ENCODE measurements at regions not wholly inside any gene's neighbourhood (a gene's known extent, or its start where the extent isn't known, plus 50 kb on each side); places are given as distances from the start of the nearest gene placed in this dataset.
"Not testable (repeated sequence)": the region's sequence is repeated elsewhere in the genome, so short reads cannot be mapped to it uniquely, and the experiment has no call there.

DNA sequence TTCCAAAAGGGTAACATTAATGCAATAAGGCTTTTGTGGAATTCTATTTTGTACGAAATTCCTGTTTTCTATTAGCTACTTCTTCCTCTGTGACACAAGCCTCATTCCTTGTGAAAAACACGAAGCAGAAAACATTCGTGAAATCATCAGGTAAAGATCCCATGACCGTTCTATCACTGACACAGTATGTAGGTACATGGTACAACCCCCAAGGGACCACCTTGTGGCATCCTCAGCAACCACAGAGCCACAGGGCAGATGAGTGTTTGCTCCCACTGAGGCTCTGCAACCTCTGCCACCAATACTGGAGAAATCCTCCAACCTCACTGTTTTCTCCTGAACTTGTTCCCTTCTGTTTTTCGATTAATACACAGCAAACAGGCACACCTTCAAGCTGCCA, 118.4 kb upstream of the SAMD11 start:
- TF ChIP-seq POLR2A (IDR thresholded peaks at IDR 0.05; ENCODE audit: low read length); GATA1 (IDR thresholded peaks at IDR 0.05; ENCODE audit: low read depth, low read length): not testable (repeated sequence)

Data from erythroblast (primary cell).